ENCODE measurements at regions not wholly inside any gene's neighbourhood (a gene's known extent, or its start where the extent isn't known, plus 50 kb on each side); places are given as distances from the start of the nearest gene placed in this dataset.

DNA sequence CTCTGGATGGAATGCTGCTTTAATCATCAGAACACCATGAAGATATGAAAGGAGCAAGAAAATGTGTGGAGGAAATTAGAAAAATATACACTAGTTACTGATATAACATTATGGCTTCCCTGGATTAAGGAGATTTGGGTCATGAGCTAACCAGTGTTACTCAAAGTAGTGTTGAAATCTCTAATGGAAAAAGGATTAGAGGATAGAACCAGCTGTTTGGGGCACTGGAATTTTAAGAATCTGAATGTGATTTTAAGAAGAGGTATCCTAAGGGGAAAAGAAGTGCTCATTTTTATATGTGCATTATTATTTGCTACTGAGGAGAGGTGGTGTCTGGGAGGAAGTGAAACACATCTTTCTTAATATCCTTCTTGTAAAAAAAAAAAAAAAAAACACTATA lies 164.1 kb upstream of the PPARGC1A start:
- no peaks in the 10 kb centered on the region for H4K20me1 ChIP-seq (ENCODE audit: insufficient read depth, low read length)
- no peaks in the 10 kb centered on the region for H3K4me1 ChIP-seq (ENCODE audit: insufficient read depth, low read length, poor library complexity, severe bottlenecking)
- no peak for DNase-seq (ENCODE audit: low spot score)
- no peak for TF ChIP-seq EZH2phosphoT487 (IDR thresholded peaks at IDR 0.05; ENCODE audit: borderline replicate concordance, low read depth, low read length)
- TF ChIP-seq, protein P1, sequence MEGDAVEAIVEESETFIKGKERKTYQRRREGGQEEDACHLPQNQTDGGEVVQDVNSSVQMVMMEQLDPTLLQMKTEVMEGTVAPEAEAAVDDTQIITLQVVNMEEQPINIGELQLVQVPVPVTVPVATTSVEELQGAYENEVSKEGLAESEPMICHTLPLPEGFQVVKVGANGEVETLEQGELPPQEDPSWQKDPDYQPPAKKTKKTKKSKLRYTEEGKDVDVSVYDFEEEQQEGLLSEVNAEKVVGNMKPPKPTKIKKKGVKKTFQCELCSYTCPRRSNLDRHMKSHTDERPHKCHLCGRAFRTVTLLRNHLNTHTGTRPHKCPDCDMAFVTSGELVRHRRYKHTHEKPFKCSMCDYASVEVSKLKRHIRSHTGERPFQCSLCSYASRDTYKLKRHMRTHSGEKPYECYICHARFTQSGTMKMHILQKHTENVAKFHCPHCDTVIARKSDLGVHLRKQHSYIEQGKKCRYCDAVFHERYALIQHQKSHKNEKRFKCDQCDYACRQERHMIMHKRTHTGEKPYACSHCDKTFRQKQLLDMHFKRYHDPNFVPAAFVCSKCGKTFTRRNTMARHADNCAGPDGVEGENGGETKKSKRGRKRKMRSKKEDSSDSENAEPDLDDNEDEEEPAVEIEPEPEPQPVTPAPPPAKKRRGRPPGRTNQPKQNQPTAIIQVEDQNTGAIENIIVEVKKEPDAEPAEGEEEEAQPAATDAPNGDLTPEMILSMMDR (conservative IDR thresholded peaks at IDR 0.05; ENCODE audit: low read length) = no peak
- intact Hi-C loops (cut with micrococcal nuclease; ENCODE audit: unreplicated experiment) = no loop called here
- H3K4me3 ChIP-seq (ENCODE audit: low read depth, low read length, poor library complexity, severe bottlenecking) = no peak overlapping the region
- ChIA-PET POLR2A (no interaction called here), CTCF (ENCODE audit: unreplicated experiment) (no interaction called here)
- H3K4me2 ChIP-seq (ENCODE audit: low read length) = no peak overlapping the region
- no peaks in the 10 kb centered on the region for H3K79me2 ChIP-seq (ENCODE audit: insufficient read depth, low read depth, low read length)
- H3K9me2 ChIP-seq (ENCODE audit: insufficient read depth, low read length) = no peaks in the 10 kb centered on the region
- no peak overlapping the region for H2AFZ ChIP-seq (ENCODE audit: low read length)
- BruUV-seq (replicated peaks) = no TSS peak
- no peak overlapping the region for H3K27ac ChIP-seq (ENCODE audit: low read depth, low read length, poor library complexity, severe bottlenecking)
- no peaks in the 10 kb centered on the region for H3K9me3 ChIP-seq (ENCODE audit: low read length)
- H3K36me3 ChIP-seq (ENCODE audit: insufficient read depth, low read length) = no peaks in the 10 kb centered on the region

DNA sequence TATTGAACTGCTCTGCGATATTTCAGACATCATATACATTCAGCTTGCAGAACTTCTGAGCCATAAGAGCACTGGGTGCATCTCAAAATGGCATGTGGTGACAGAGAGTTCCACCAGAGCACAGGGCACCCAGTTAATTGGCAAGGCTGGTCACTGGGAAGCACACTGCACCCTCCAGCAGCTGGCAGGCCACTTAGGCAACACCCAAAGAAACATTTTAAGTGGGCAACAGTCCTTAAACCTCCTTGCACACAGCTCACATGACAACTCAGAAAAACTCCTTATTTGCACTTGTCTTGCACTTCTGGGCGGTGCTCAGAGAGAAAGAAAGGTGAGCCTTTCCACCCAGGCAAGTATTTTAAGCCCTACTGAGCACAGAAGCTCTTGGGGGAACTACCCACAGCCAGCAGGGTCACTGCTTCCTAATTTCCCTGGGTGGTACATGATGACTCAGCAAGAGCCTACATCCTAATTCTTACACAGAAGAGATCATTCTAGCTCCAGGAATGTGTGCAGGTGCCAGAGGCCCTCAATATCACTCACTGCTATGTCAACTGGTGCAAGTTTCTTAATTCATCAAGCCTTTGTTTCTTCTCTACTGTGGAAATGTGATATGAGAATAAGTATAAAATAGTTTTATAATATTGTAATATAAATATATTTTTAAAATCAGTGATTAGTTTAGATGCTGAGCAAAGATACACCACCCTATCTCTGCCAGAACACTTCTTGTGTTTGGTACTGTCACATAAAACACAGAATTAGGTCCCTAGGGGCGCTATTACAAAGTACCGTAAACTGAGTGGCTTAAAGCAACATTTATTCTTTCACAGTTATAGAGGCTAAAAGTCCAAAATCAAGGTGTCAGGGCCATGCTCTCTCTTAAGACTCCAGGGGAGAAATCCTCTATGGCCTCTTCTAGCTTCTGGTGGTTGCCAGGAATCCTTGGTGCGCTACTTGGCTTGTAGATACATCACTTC lies 155.1 kb upstream of the PPARGC1A start:
- Histone ChIP-seq H3K4me3 (ENCODE audit: low read depth, low read length, poor library complexity, severe bottlenecking) (no peak overlapping the region), H3K4me2 (ENCODE audit: low read length) (no peak overlapping the region), H3K9me3 (ENCODE audit: low read length) (no peaks in the 10 kb centered on the region), H3K27ac (ENCODE audit: low read depth, low read length, poor library complexity, severe bottlenecking) (no peak overlapping the region), H2AFZ (ENCODE audit: low read length) (no peak overlapping the region), H4K20me1 (ENCODE audit: insufficient read depth, low read length) (no peaks in the 10 kb centered on the region), H3K36me3 (ENCODE audit: insufficient read depth, low read length) (no peaks in the 10 kb centered on the region), H3K4me1 (ENCODE audit: insufficient read depth, low read length, poor library complexity, severe bottlenecking) (no peaks in the 10 kb centered on the region), H3K9me2 (ENCODE audit: insufficient read depth, low read length) (no peaks in the 10 kb centered on the region), H3K79me2 (ENCODE audit: insufficient read depth, low read depth, low read length) (no peaks in the 10 kb centered on the region)
- DNase-seq (ENCODE audit: low spot score) = no peak
- intact Hi-C loops (cut with micrococcal nuclease; ENCODE audit: unreplicated experiment) = no loop called here
- CTCF ChIA-PET (ENCODE audit: unreplicated experiment) = no interaction called here
- TF ChIP-seq, protein P1 (conservative IDR thresholded peaks at IDR 0.05; ENCODE audit: low read length) = 0 out of 2 replicates have a peak, but pooled peaks have one; percentile 28
- no peak for TF ChIP-seq EZH2phosphoT487 (IDR thresholded peaks at IDR 0.05; ENCODE audit: borderline replicate concordance, low read depth, low read length)
- POLR2A ChIA-PET = interaction anchor here (0.9 to 1.2 kb wide), 2 partner anchors 13 to 55 kb away, joined by 3 to 4 read pairs; no protein-coding TSS in a partner anchor
- no TSS peak for BruUV-seq (replicated peaks)

DNA sequence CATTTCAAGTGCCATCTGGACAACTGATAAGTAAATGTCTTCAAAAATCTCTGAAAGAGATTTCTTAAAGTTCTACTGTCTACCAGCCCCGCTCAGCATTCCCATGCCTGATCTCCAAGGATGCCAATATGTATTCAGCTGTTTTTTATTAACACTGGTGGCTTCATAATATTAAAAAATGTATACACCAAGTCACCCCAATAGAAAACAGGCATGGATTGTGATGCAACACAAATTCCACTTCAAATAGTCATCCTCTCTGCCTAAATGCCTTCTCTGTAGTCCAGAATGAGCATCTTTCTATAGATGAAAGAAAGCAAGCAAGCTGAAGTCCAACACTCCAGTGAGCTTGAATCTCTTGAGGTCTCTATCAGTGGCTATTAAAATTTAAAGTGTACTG lies 152.2 kb upstream of the PPARGC1A start:
- BruUV-seq (replicated peaks) = no TSS peak
- intact Hi-C loops (cut with micrococcal nuclease; ENCODE audit: unreplicated experiment) = no loop called here

More for the DNA sequence above, 152.2 kb upstream of the PPARGC1A start:
- Histone ChIP-seq H3K9me3 (ENCODE audit: low read length) (no peaks in the 10 kb centered on the region), H4K20me1 (ENCODE audit: insufficient read depth, low read length) (no peaks in the 10 kb centered on the region), H3K4me3 (ENCODE audit: low read depth, low read length, poor library complexity, severe bottlenecking) (no peak overlapping the region), H3K4me2 (ENCODE audit: low read length) (no peak overlapping the region), H3K9me2 (ENCODE audit: insufficient read depth, low read length) (no peaks in the 10 kb centered on the region), H3K4me1 (ENCODE audit: insufficient read depth, low read length, poor library complexity, severe bottlenecking) (no peaks in the 10 kb centered on the region), H3K27ac (ENCODE audit: low read depth, low read length, poor library complexity, severe bottlenecking) (no peak overlapping the region), H3K36me3 (ENCODE audit: insufficient read depth, low read length) (no peaks in the 10 kb centered on the region), H3K79me2 (ENCODE audit: insufficient read depth, low read depth, low read length) (no peaks in the 10 kb centered on the region), H2AFZ (ENCODE audit: low read length) (no peak overlapping the region)
- CTCF ChIA-PET (ENCODE audit: unreplicated experiment) = no interaction called here
- POLR2A ChIA-PET = interaction anchor here (1.6 kb wide), 1 partner anchor 39 kb away, joined by 3 read pairs; no protein-coding TSS in a partner anchor
- no peak for TF ChIP-seq EZH2phosphoT487 (IDR thresholded peaks at IDR 0.05; ENCODE audit: borderline replicate concordance, low read depth, low read length)
- TF ChIP-seq, protein P1 (conservative IDR thresholded peaks at IDR 0.05; ENCODE audit: low read length) = no peak
- no peak for DNase-seq (ENCODE audit: low spot score)
